ENCODE measurements at regions not wholly inside any gene's neighbourhood (a gene's known extent, or its start where the extent isn't known, plus 50 kb on each side); places are given as distances from the start of the nearest gene placed in this dataset.
"Not testable (repeated sequence)": the region's sequence is repeated elsewhere in the genome, so short reads cannot be mapped to it uniquely, and the experiment has no call there.

DNA sequence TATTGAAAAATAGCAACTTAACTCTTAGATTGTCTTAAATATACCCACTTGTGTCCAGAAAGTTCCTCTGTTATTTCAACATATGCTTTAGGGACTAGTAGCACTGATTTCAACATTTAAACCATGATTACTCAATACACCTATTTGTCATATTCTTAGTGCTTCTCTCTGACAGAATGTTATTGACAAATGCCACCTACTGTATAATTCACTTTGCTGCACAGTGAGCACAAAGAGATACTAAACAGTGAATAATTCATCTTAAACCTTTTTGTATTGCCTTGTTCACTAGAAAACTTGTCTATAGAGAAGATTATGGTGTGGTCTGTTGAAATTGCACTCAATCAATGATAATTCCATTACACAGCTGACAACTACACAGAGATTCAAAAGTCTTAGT, 692.6 kb downstream of the PCDH17 start:
- TF ChIP-seq, protein P1, sequence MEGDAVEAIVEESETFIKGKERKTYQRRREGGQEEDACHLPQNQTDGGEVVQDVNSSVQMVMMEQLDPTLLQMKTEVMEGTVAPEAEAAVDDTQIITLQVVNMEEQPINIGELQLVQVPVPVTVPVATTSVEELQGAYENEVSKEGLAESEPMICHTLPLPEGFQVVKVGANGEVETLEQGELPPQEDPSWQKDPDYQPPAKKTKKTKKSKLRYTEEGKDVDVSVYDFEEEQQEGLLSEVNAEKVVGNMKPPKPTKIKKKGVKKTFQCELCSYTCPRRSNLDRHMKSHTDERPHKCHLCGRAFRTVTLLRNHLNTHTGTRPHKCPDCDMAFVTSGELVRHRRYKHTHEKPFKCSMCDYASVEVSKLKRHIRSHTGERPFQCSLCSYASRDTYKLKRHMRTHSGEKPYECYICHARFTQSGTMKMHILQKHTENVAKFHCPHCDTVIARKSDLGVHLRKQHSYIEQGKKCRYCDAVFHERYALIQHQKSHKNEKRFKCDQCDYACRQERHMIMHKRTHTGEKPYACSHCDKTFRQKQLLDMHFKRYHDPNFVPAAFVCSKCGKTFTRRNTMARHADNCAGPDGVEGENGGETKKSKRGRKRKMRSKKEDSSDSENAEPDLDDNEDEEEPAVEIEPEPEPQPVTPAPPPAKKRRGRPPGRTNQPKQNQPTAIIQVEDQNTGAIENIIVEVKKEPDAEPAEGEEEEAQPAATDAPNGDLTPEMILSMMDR (IDR thresholded peaks at IDR 0.05; ENCODE audit: low read depth, low read length, missing control alignments): no peak
- no peak overlapping the region for H3K4me3 ChIP-seq (replicated peaks; ENCODE audit: low read depth, low read length)
- no peak for DNase-seq (ENCODE audit: extremely low read depth, low read depth)

GRCh38 chr13:58329746-58330145, 698.2 kb downstream of the PCDH17 start:
- TF ChIP-seq, protein P1 (IDR thresholded peaks at IDR 0.05; ENCODE audit: low read depth, low read length, missing control alignments): no peak
- no peak for DNase-seq (ENCODE audit: extremely low read depth, low read depth)
- no peak overlapping the region for H3K4me3 ChIP-seq (replicated peaks; ENCODE audit: low read depth, low read length)

- H3K4me3 ChIP-seq (replicated peaks; ENCODE audit: low read depth, low read length): no peak overlapping the region
- TF ChIP-seq, protein P1 (IDR thresholded peaks at IDR 0.05; ENCODE audit: low read depth, low read length, missing control alignments): no peak
These were observed 709.4 kb downstream of the PCDH17 start for GRCh38 chr13:58340895-58341294.

GRCh38 chr13:58341318-58341717, 709.8 kb downstream of the PCDH17 start:
- no peak overlapping the region for H3K4me3 ChIP-seq (replicated peaks; ENCODE audit: low read depth, low read length)
- TF ChIP-seq, protein P1 (IDR thresholded peaks at IDR 0.05; ENCODE audit: low read depth, low read length, missing control alignments): no peak
- DNase-seq (ENCODE audit: extremely low read depth, low read depth): no peak

More at GRCh38 chr13:58340895-58341294, 709.4 kb downstream of the PCDH17 start:
- no peak for DNase-seq (ENCODE audit: extremely low read depth, low read depth)

GRCh38 chr13:58343076-58343475, 711.5 kb downstream of the PCDH17 start:
- TF ChIP-seq, protein P1 (IDR thresholded peaks at IDR 0.05; ENCODE audit: low read depth, low read length, missing control alignments): no peak
- no peak overlapping the region for H3K4me3 ChIP-seq (replicated peaks; ENCODE audit: low read depth, low read length)

GRCh38 chr13:58352100-58352499, 720.6 kb downstream of the PCDH17 start:
- not testable (repeated sequence) for DNase-seq (ENCODE audit: extremely low read depth, low read depth); H3K4me3 ChIP-seq (replicated peaks; ENCODE audit: low read depth, low read length)

More at GRCh38 chr13:58343076-58343475, 711.5 kb downstream of the PCDH17 start:
- DNase-seq (ENCODE audit: extremely low read depth, low read depth): no peak

- TF ChIP-seq, protein P1 (IDR thresholded peaks at IDR 0.05; ENCODE audit: low read depth, low read length, missing control alignments): no peak
- no peak for DNase-seq (ENCODE audit: extremely low read depth, low read depth)
- no peak overlapping the region for H3K4me3 ChIP-seq (replicated peaks; ENCODE audit: low read depth, low read length)
These were observed 738.4 kb downstream of the PCDH17 start for GRCh38 chr13:58369936-58370335.
